ENCODE measurements at regions not wholly inside any gene's neighbourhood (a gene's known extent, or its start where the extent isn't known, plus 50 kb on each side); places are given as distances from the start of the nearest gene placed in this dataset.

GRCh38 chr10:125283191-125283835 lies 123.0 kb upstream of the CTBP2 start:
- Histone ChIP-seq H3K9me3 (peaks cover 0 to 5% (median 0%) of the 10 kb centered on the region in 8 donors), H3K4me3 (no peak overlapping the region), H3K27ac (no peak overlapping the region), H3K4me1 (no peaks in the 10 kb centered on the region), H3K27me3 (replicated peaks in 1 of 7) (peaks cover 0 to 43% (median 0%) of the 10 kb centered on the region in 7 donors), H3K36me3 (no peaks in the 10 kb centered on the region)
- 45 to 56% (median 47%) methylated on average over 7 of the region's 7 CpGs for WGBS, 5 donors
- DNase-seq, result no peak
- intact Hi-C loops (cut with DNase I; ENCODE audit: low total_unique reads), result no loop called here
- TF ChIP-seq POLR2AphosphoS5 (IDR thresholded peaks at IDR 0.05), result no peak
- TF ChIP-seq POLR2A (IDR thresholded peaks at IDR 0.05), result no peak
- TF ChIP-seq CTCF (IDR thresholded peaks at IDR 0.05 in 8 of 11, conservative IDR thresholded peaks at IDR 0.05 in 3 of 11), result no peak

- Histone ChIP-seq H3K4me3 (no peak overlapping the region), H3K27ac (no peak overlapping the region), H3K4me1 (no peaks in the 10 kb centered on the region), H3K36me3 (no peaks in the 10 kb centered on the region), H3K9me3 (peaks cover 0 to 15% (median 9%) of the 10 kb centered on the region in 8 donors), H3K27me3 (replicated peaks in 1 of 7) (peaks cover 0 to 32% (median 0%) of the 10 kb centered on the region in 7 donors)
- WGBS, 5 donors, result 65 to 77% (median 71%) methylated on average over 6 of the region's 6 CpGs
- TF ChIP-seq POLR2AphosphoS5 (IDR thresholded peaks at IDR 0.05) (no peak), CTCF (IDR thresholded peaks at IDR 0.05 in 8 of 11, conservative IDR thresholded peaks at IDR 0.05 in 3 of 11) (no peak), POLR2A (IDR thresholded peaks at IDR 0.05) (no peak)
- DNase-seq, result no peak
- intact Hi-C loops (cut with DNase I; ENCODE audit: low total_unique reads), result no loop called here
Measured at GRCh38 chr10:125281091-125281490, 120.7 kb upstream of the CTBP2 start.

- Histone ChIP-seq H3K9me3 (peaks cover 0 to 13% (median 10%) of the 10 kb centered on the region in 8 donors), H3K36me3 (no peaks in the 10 kb centered on the region), H3K27ac (no peak overlapping the region), H3K4me3 (no peak overlapping the region), H3K4me1 (no peaks in the 10 kb centered on the region), H3K27me3 (replicated peaks in 1 of 7) (peaks cover 0 to 12% (median 0%) of the 10 kb centered on the region in 7 donors)
- no peak for DNase-seq
- intact Hi-C loops (cut with DNase I; ENCODE audit: low total_unique reads), result no loop called here
- WGBS, 5 donors, result 82 to 100% (median 89%) methylated on average over 2 of the region's 2 CpGs
- TF ChIP-seq POLR2A (IDR thresholded peaks at IDR 0.05), result no peak
- TF ChIP-seq CTCF (IDR thresholded peaks at IDR 0.05 in 8 of 11, conservative IDR thresholded peaks at IDR 0.05 in 3 of 11), result no peak
- TF ChIP-seq POLR2AphosphoS5 (IDR thresholded peaks at IDR 0.05), result no peak
Measured at GRCh38 chr10:125276133-125276532, 115.8 kb upstream of the CTBP2 start.

GRCh38 chr10:125274961-125275360 lies 114.6 kb upstream of the CTBP2 start:
- Histone ChIP-seq H3K36me3 (no peaks in the 10 kb centered on the region), H3K9me3 (peaks cover 0 to 13% (median 10%) of the 10 kb centered on the region in 8 donors), H3K4me3 (no peak overlapping the region), H3K27me3 (replicated peaks in 1 of 7) (peaks cover 0 to 8% (median 0%) of the 10 kb centered on the region in 7 donors), H3K27ac (no peak overlapping the region), H3K4me1 (no peaks in the 10 kb centered on the region)
- TF ChIP-seq CTCF (IDR thresholded peaks at IDR 0.05 in 8 of 11, conservative IDR thresholded peaks at IDR 0.05 in 3 of 11) (no peak), POLR2A (IDR thresholded peaks at IDR 0.05) (no peak), POLR2AphosphoS5 (IDR thresholded peaks at IDR 0.05) (no peak)
- no peak for DNase-seq
- intact Hi-C loops (cut with DNase I; ENCODE audit: low total_unique reads), result no loop called here
- WGBS, 5 donors, result 58 to 87% (median 78%) methylated on average over 5 of the region's 5 CpGs
